ENCODE measurements at regions not wholly inside any gene's neighbourhood (a gene's known extent, or its start where the extent isn't known, plus 50 kb on each side); places are given as distances from the start of the nearest gene placed in this dataset.

GRCh38 chr7:13062631-13063030 is 375.2 kb downstream of the ARL4A start:
- Histone ChIP-seq H3K36me3 (no peaks in the 10 kb centered on the region), H3K27me3 (no peaks in the 10 kb centered on the region), H3K4me3 (no peak overlapping the region), H3K4me1 (no peaks in the 10 kb centered on the region), H3K9me3 (no peaks in the 10 kb centered on the region), H3K27ac (no peak overlapping the region)
- intact Hi-C loops (cut with DNase I; ENCODE audit: low total_unique reads) = no loop called here
- no peak for DNase-seq
- TF ChIP-seq CTCF (IDR thresholded peaks at IDR 0.05) = no peak
- no peak for TF ChIP-seq POLR2AphosphoS5 (IDR thresholded peaks at IDR 0.05)
- TF ChIP-seq EP300 (IDR thresholded peaks at IDR 0.05) = no peak
- TF ChIP-seq POLR2A (IDR thresholded peaks at IDR 0.05) = no peak
- 78 to 97% (median 94%) methylated on average over 4 of the region's 4 CpGs for WGBS, 5 donors

GRCh38 chr7:13067036-13067435 is 379.6 kb downstream of the ARL4A start:
- H3K27ac ChIP-seq = no peak overlapping the region
- no peaks in the 10 kb centered on the region for H3K27me3 ChIP-seq
- WGBS, 5 donors = 54 to 83% (median 71%) methylated on average over 5 of the region's 5 CpGs
- no peaks in the 10 kb centered on the region for H3K9me3 ChIP-seq
- no peak for DNase-seq
- no peaks in the 10 kb centered on the region for H3K4me1 ChIP-seq
- H3K4me3 ChIP-seq = no peak overlapping the region
- intact Hi-C loops (cut with DNase I; ENCODE audit: low total_unique reads) = no loop called here
- no peak for TF ChIP-seq CTCF (IDR thresholded peaks at IDR 0.05)
- TF ChIP-seq EP300 (IDR thresholded peaks at IDR 0.05) = no peak
- TF ChIP-seq POLR2A (IDR thresholded peaks at IDR 0.05) = no peak
- no peak for TF ChIP-seq POLR2AphosphoS5 (IDR thresholded peaks at IDR 0.05)
- no peaks in the 10 kb centered on the region for H3K36me3 ChIP-seq

- 85 to 90% (median 88%) methylated on average over 2 of the region's 2 CpGs for WGBS, 5 donors
- intact Hi-C loops (cut with DNase I; ENCODE audit: low total_unique reads) = no loop called here
- no peak for TF ChIP-seq POLR2AphosphoS5 (IDR thresholded peaks at IDR 0.05)
- Histone ChIP-seq H3K36me3 (no peaks in the 10 kb centered on the region), H3K27me3 (no peaks in the 10 kb centered on the region), H3K4me1 (no peaks in the 10 kb centered on the region), H3K4me3 (no peak overlapping the region), H3K9me3 (no peaks in the 10 kb centered on the region), H3K27ac (no peak overlapping the region)
- no peak for DNase-seq
Observed at GRCh38 chr7:13068032-13068431, 380.6 kb downstream of the ARL4A start.

GRCh38 chr7:13069841-13070240 is 382.4 kb downstream of the ARL4A start:
- H3K27ac ChIP-seq = no peak overlapping the region
- no peaks in the 10 kb centered on the region for H3K9me3 ChIP-seq
- TF ChIP-seq EP300 (IDR thresholded peaks at IDR 0.05) = no peak
- TF ChIP-seq CTCF (IDR thresholded peaks at IDR 0.05) = no peak
- no peak for TF ChIP-seq POLR2A (IDR thresholded peaks at IDR 0.05)
- no peak for TF ChIP-seq POLR2AphosphoS5 (IDR thresholded peaks at IDR 0.05)
- whole genome bisulfite sequencing, 5 donors = 45 to 73% (median 62%) methylated on average over 1 of the region's 1 CpG
- H3K36me3 ChIP-seq = no peaks in the 10 kb centered on the region
- no peak overlapping the region for H3K4me3 ChIP-seq
- peak in 1 of 2 donors; percentile 55 for DNase-seq
- intact Hi-C loops (cut with DNase I; ENCODE audit: low total_unique reads) = no loop called here
- H3K27me3 ChIP-seq = no peaks in the 10 kb centered on the region
- no peaks in the 10 kb centered on the region for H3K4me1 ChIP-seq

- H3K36me3 ChIP-seq = no peaks in the 10 kb centered on the region
- no peak overlapping the region for H3K27ac ChIP-seq
- 61 to 70% (median 63%) methylated on average over 3 of the region's 3 CpGs for WGBS, 5 donors
- H3K27me3 ChIP-seq = no peaks in the 10 kb centered on the region
- intact Hi-C loops (cut with DNase I; ENCODE audit: low total_unique reads) = no loop called here
- no peak for TF ChIP-seq EP300 (IDR thresholded peaks at IDR 0.05)
- no peak for TF ChIP-seq CTCF (IDR thresholded peaks at IDR 0.05)
- no peaks in the 10 kb centered on the region for H3K4me1 ChIP-seq
- no peaks in the 10 kb centered on the region for H3K9me3 ChIP-seq
- no peak overlapping the region for H3K4me3 ChIP-seq
- DNase-seq = no peak
Observed at GRCh38 chr7:13072014-13072413, 384.6 kb downstream of the ARL4A start.

Measured in stomach (tissue), 8 donors.